ENCODE measurements at regions not wholly inside any gene's neighbourhood (a gene's known extent, or its start where the extent isn't known, plus 50 kb on each side); places are given as distances from the start of the nearest gene placed in this dataset.
"Not testable (repeated sequence)": the region's sequence is repeated elsewhere in the genome, so short reads cannot be mapped to it uniquely, and the experiment has no call there.

DNA sequence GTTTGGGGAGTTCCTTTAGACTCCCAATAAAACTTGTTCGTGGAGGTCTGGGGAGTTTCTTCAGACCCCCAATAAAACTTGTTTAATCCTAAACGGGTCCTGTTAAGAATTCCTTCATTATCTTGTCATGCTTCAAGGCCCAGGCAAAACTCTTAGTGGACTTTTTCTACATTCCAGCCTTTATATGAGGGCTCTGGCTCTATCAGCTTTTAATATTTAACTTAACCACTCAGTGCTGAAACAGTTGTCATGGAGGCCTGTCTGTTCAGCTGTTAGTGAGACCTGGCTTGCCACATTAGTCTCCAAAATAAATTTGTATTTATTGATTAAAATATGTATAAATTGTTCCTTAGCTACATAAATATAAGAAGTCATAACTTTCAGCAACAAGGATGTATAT is 1385.1 kb downstream of the REEP3 start:
- not testable (repeated sequence) for DNase-seq

DNA sequence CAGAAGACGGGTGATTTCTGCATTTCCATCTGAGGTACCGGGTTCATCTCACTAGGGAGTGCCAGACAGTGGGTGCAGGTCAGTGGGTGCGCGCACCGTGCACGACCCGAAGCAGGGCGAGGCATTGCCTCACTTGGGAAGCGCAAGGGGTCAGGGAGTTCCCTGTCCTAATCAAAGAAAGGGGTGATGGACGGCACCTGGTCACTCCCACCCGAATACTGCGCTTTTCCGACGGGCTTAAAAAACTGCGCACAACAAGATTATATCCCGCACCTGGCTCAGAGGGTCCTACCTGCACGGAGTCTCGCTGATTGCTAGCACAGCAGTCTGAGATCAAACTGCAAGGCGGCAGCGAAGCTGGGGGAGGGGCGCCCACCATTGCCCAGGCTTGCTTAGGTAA is 1403.1 kb downstream of the REEP3 start:
- DNase-seq = not testable (repeated sequence)

DNA sequence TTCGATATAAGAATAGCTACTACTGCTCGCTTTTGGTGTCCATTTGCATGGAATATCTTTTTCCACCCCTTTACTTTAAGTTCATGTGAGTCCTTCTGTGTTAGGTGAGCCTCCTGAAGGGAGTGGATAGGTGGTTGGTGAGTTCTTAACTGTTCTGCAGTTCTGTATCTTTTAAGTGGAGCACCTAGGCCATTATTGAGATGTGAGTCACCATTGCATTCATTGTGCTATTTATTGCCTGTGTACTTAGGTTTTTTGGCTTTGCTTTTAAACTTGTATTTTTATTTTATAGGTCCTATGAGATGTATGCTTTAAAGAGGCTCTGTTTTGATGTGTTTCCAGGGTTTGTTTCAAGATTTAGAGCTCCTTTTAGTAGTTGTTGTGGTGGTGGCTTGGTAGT is 1430.8 kb downstream of the REEP3 start:
- no peak for DNase-seq

DNA sequence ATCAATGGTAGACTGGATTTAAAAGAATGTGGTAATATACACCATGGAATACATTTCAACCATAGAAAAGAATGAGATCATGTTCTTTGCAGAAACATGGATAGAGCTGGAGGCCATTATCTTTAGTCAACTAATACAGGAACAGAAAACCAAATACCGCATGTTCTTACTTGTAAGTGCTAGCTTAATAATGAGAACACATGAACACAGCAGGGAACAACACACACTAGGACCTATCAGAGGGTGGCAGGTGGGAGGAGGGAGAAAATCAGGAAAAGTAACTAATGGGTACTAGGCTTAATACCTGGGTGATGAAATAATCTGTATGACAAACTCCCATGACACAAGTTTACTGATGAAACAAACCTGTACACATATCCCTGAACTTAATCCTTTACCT is 1435.2 kb downstream of the REEP3 start:
- DNase-seq = no peak

DNA sequence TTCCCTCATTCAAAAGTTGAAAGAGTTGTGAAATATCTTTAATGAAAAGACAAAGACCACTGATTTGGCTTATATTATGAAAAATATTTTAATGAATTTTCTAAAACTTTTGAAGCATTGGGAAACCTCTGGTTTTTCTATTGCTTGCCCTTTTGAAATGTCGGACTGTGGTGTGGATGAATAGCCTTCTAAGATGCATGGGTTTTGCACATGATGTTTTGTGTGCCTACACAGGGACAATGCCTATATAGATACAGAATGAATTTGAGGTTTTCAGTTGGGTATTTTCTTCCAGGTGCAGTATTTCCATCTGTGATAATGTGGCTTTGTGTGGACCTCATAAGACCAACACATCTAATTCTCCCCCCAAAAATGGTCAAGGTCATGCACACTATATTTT is 1437.9 kb downstream of the REEP3 start:
- DNase-seq = no peak

DNA sequence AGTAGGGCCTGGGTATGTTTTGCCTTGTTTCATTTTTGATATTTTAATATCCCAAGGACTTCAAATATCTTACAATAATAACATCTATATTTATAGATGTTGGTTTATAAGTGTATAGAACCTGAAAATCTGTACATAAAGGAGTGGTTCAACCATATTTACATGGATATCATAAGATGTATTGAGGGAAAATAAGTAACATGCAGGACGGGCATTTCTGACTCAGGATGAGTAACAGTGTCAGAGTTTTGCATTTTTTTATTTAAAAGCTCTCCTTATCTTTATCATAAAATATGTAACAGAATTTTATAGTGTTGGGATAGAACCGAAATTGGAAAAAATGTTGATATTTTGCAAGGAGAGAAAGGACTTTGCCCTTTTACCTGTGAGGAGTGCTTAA is 1438.7 kb downstream of the REEP3 start:
- no peak for DNase-seq

DNA sequence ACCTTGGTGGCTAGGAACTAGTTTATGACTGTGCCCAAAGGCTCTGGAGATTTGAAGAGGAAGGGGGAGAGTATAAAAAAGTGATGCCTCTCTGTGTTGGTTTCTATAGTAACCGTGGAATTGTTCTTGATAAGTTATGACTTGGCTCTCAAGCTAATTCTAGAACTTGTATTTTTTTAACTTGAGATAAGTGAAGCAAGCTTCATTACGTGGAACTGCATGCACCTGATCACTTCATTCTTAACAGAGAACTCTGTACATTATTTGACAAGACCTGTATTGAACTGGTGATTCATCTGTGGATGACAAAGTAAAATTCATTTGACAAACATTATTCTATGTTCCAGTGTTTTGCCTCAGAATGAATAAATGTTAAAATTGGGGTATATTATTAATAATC is 1452.2 kb downstream of the REEP3 start:
- no peak for DNase-seq

DNA sequence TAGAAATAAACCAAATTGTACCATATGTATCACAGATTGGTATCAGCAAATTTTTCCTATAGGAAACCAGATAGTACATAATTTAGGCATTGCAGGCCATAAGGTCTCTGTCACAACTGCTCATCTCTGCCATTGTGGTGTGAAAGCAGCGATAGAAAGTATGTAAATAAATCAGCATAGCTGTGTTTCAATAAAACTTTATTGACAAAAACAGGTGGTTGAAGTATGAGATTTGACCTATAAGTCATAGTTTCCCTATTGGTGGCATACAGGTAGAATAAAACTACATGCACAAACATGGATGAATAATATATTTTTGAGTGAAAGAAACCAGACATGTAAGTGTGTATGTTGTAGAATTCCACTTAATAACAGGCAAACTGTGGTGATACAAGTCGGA is 1454.9 kb downstream of the REEP3 start:
- DNase-seq = no peak

DNA sequence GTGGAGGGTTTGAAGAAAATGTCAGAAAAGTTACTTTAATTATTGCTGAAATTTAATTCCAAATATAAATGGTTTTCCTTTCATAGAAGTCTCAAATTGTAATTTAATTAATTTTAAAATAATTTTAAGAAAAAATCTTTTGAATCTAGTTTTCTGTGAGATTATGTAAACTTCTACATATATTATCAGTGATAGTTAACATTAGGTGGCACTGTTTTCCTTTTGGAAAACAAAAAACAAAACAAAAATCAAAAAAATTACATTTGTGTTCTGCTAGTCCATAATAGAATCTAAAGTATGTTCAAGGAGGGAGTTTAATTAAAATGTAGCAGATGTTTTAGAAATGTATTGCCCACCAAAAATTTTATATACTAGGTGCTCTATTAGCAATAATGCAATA is 1456.7 kb downstream of the REEP3 start:
- DNase-seq = no peak

DNA sequence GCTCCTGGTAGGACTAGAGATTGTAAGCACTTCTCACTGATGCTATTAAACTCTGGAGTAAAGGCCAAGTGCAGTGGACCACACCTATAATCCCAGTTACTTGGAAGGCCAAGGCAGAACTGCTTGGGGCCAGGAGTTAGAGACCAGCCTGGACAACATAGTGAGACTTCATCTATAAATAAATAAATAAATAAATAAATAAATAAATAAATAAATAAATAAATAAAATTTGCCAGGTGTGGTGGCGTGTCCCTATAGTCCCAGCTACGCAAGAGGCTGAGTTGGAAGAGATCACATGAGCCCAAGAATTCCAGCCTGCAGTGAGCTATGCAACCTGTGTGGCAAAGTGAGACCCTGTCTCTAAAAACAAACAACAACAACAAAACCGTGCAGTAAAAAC is 1475.7 kb downstream of the REEP3 start:
- no peak for DNase-seq

DNA sequence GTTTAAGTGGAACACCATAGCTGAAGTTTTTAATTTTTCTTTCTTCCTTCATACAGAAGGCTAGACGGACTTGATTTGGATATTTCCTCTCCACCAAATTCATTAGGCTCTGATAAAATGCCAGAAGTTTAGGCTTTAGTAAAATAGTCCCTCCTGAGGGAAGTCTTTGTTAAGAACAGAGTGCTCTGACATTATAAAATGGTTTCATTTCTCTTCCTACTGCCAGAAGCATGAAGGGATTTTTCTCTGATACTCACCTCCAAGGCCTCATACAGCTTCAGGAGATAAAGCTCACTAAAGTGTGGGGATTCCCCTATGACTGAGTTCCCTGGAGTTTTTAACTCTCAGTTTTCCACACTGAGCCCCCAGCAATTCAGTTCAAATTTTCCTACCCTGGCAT is 1489.6 kb downstream of the REEP3 start:
- DNase-seq = no peak

DNA sequence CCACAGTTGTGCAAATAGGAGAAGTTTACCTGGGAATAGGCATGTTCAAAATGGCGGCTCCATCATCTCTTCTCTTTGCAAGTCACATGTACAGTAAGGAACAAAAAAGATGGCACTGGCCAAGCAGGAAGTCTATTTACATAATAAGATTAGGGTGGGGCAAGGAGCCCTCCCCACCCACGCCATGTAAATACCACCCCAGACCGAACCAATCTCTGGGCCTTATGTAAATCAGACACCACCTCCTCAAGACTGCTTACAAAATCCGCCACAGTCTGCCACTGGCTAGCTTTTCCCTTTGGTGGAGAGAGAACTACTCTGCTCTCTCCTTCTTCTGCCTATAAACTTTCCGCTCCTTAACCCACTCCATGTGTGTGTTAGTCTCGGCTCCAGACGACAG is 1496.3 kb downstream of the REEP3 start:
- no peak for DNase-seq

DNA sequence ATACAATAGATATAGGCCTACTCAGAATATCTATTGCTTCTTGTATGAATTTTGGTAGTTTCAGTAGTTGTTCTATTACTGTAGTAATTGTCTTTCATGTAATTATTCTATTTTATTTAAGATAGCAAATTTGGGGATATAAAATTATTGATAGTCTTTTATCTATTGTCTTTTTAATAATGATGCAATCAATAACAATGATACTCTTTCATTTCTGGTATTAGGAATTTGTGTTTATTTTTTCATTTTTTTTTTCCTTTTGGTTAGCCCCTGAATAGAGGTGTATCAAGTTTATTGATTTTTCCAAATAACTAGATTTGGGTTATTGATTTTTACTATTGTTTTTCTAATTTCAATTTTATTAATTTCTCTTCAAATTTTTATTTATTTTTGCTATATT is 1503.7 kb downstream of the REEP3 start:
- DNase-seq = no peak

DNA sequence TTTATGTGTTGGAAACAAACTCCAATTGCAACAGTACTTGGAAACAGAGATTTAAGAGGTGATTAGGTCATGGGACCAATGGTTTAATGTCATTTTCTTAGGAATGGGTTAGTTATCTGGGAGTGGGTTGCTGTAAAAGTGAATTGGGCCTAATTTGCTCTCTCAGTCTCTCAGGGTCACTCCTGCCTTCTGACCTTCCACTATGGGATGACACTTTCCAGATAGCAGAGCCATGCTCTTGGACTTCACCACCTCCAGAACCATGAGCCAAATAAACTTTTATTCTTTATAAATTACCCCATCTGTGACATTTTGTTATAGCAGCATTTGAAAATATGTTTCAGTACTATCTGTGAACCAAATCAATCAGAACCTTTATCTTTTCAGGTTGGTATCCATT is 1509.1 kb downstream of the REEP3 start:
- DNase-seq = no peak

DNA sequence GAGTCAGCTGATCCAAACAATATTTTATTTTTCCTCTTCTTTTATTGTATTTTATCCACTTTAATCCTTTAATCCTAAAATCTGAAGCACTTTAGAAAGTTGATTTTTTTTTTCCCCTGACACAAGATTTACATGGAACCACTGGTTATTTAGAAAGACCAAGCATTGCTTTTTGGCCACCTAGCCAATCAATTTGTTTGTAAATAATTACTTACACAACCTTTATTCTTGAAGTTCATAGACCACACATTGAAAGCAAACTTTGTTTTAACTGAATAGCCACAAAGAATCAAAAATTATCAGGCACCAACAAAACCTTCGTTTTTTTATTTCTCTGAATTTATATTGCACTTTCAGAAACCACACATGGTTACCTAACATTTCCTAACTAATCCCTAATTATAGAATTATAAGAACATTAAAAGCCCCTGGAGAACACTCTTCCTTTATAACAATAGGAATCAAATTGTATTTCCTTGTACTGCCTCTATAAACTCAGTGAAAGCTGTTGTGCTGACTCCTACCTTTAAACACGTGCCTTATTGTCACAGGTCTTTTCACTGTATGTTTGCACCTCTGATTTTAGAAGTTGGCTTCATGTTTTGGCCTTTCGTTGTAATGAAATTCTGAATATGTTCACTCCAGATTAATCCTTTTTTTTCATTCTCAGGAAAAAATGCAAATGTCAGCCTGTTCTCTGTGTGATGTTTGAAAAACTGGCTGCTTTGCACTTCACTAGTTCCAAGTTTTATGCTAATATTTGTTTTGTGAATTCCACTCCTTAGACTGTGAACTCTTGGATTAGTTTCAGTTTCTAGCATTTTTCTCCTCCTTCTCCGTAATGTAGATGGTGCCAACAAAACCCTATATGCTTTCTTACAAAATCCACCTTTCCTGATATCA is 1511.9 kb downstream of the REEP3 start:
- DNase-seq = no peak

DNA sequence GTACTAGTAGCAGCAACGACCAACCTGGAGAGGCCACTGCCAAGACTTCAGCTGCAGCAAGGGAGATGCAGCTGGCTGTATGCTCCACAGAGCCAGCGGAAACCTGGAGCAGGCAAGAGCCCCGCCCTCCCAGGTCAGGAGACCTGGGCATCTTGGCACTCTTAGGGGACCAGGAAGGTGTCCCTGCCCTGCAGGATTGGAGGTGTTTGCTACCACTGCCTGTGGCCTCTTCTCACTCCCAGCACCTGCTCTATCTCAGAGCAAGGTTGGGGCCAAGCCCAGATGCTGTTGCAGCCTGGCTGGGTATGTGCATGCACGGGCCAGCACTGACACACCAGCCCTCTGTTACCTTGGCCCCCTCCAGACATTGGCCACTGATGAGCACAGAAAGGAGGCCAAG is 1512.8 kb downstream of the REEP3 start:
- no peak for DNase-seq

DNA sequence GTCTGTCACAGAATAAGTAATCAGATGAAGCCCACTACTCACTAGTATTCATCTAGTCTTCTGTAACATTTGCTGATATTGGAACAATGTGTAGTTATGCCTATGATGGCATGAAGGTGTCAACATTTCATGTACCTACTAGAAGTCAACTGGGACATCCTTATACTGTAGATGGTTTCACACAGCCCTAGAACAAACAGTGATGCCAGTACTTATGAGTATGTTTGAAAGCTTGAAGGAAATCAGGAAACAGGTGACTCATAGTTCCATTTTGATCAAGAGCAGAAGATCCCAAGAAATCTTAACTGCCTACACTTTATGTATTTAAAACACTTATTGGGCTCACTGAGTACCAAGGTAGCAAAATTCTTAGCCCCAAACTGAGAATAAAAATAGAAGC is 1519.6 kb downstream of the REEP3 start:
- DNase-seq = no peak

DNA sequence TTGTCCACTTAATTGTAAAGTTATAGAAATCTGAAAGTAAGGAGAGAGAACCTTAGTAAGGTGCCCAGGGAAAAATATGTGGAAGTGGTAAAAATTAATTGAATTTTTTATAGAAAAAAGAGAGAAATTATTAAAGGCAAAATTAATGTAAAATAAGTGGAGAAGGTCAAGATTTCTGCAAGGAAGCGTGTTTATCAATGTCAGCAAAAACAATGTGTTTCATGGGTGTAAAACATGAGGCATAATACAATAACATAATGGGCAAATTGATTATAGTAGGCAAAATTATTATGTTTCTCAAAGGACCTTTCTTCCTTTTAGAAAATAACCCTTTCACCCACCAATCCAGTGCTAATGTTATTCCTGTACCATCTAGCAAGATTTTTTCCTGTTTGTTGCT is 1520.1 kb downstream of the REEP3 start:
- no peak for DNase-seq

DNA sequence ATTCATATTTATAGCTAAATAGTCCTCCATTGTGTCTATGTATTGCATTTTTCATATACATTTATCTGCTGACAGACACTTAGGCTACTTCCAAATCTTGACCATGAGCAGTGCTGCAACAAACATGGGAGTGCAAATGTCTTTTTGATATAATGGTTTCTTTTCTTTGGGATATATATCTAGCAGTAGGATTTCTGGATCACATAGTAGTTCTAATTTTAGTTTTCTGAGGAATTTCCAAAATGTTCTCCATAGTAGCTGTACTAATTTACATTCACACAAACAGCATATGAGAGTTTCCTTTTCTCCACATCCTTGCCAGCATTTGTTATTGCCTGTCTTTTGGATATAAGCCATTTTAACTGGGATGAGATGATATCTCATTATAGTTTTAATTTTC is 1521.3 kb downstream of the REEP3 start:
- DNase-seq = no peak

DNA sequence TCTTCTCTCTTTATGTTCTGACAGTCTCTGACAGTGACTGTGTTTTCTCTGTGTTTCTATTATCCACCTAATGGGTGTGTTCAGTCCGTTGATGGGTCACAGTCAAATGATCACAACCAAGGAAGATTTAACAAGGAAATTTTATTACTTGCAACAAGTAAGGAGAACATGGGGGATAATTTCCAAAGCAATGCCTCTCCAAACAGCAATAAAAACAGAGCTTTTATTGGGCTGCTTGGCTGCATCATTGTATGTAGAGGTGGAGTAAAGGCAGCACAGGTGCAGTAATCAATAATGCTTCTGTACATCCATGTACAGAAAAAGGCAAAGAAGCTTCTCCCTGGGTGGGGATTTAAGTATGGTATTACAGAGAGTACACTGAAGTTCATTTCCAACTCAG is 1525.6 kb downstream of the REEP3 start:
- no peak for DNase-seq

DNA sequence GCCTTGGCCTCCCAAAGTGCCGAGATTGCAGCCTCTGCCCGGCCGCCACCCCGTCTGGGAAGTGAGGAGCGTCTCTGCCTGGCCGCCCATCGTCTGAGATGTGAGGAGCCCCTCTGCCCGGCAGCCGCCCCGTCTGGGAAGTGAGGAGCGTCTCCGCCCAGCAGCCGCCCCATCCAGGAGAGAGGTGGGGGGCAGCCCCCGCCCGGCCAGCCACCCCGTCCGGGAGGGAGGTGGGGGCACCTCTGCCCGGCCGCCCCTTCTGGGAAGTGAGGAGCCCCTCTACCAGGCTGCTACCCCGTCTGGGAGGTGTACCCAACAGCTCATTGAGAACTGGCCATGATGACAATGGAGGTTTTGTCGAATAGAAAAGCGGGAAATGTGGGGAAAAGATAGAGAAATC is 1530.9 kb downstream of the REEP3 start:
- DNase-seq = not testable (repeated sequence)

DNA sequence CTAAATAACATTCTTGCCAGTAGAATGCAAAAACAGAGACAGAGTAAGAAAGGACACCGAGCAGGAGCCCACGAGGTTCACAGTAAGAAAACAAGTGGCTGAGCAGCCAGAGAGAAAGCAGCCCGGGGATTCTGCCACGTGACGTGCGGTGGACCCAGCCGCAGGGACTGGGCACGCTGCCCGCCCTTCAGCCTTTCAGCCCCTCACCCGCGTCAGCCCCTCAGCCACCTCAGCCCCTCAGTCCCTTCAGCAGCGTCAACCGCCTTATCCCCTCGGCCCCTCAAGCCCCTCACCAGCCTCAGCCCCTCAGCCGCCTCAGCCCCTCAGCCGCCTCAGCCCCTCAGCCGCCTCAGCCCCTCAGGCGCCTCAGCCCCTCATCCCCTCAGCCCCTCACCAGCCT is 1532.2 kb downstream of the REEP3 start:
- DNase-seq = not testable (repeated sequence)

DNA sequence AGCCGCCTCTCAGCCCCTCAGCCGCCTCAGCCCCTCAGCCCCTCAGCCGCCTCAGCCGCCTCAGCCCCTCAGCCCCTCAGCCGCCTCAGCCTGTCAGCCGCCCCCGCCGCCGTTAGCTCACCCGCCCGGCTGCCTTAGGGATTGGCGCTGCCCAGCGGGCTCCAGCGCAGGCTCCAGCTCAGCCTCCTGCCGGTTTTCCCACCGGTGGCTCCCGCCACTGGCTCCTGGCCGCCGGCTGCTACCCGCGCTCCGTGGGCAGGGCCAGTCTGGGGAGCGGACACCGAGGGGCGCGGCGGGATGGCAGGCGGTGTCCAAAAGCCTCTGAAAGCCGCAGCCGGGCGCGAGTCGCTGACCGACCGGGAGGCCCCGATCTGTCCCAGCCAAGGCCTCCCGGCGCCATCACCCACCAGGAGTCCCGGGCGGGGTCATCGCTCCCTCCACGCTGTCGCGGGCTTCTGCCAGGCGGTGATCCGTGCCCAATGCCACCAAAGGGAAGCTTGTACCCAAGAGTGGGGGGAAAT is 1532.7 kb downstream of the REEP3 start:
- not testable (repeated sequence) for DNase-seq

DNA sequence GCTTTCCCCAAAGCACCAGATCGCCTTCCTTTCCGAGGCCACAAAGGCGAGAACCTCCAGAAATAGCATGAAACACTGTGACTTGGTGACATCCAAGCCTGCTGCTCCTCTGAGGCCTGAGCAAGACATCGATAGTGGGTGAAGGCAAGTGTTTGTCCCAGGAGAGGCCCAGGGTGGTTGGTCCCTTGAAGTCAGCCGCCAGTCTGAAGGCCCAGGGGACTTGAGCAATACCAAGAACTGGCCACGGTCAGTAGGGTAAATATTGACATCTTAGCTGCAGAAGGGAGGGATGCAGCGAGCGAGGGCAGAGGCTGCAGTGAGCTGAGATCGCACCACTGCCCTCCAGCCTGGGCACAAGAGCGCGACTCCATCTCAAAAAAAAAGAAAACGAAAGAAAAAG is 1533.5 kb downstream of the REEP3 start:
- DNase-seq = not testable (repeated sequence)

DNA sequence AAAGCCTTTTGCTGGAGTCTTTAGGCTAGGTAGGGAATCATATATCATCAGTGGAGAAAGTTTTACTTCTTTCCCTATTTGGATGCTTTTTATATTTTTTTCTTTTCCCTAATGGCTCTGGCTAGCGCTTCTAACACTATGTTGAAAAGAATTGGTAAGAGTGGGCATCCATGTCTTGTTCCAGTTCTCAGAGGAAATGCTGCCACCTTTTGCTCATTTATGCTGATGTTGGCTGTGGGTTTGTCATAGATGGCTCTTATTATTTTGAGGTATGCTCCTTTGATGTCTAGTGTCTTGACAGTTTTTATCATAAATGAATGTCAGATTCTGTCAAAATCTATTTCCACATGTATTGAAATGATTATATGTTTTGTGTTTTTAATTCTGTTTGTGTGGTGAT is 1544.1 kb downstream of the REEP3 start:
- no peak for DNase-seq
